C4-2B (cell line): ENCODE measurements at regions not wholly inside any gene's neighbourhood (a gene's known extent, or its start where the extent isn't known, plus 50 kb on each side); places are given as distances from the start of the nearest gene placed in this dataset.

Experiments
- H3K27ac ChIP-seq: fragments of 450-650 bp; 2 replicates; pipeline ENCODE4 v1.5.1; 2017
- CTCF ChIP-seq: fragments of 450-650 bp; conservative IDR thresholded peaks from 2 replicates; pipeline ENCODE4 v1.5.1; 2017; ENCODE audit warnings: mild to moderate bottlenecking
- ZFX ChIP-seq: fragments of 450-650 bp; IDR thresholded peaks from 2 replicates; pipeline ENCODE4 v1.6.1; 2017

DNA sequence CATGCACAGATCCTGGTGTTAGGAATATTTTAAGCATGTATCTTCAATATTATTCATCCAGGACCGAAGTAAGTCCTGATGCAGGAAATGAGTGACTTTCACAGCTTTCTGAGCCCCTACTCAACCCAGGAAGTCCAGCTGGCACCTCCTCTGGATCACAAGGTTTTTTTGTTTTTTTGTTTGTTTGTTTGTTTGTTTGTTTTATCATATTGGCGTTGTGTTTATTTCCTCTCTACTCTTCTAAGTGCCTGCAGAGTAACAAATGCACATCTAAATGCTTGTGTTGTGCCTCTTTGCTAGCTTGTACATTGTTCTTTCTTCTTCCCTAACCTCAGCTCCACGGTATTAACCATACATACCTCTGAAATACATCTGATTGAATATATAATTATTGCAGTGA, 594.3 kb upstream of the ADGRB3 start:
- no peak overlapping the region for H3K27ac ChIP-seq
- TF ChIP-seq CTCF (no peak), ZFX (no peak)

GRCh38 chr6:68040312-68040778, 594.7 kb upstream of the ADGRB3 start:
- TF ChIP-seq CTCF (no peak), ZFX (no peak)

GRCh38 chr6:68039641-68040311, 595.3 kb upstream of the ADGRB3 start:
- no peak for TF ChIP-seq CTCF
- no peak for TF ChIP-seq ZFX
- no peak overlapping the region for H3K27ac ChIP-seq

More at GRCh38 chr6:68040312-68040778, 594.7 kb upstream of the ADGRB3 start:
- H3K27ac ChIP-seq, result no peak overlapping the region

DNA sequence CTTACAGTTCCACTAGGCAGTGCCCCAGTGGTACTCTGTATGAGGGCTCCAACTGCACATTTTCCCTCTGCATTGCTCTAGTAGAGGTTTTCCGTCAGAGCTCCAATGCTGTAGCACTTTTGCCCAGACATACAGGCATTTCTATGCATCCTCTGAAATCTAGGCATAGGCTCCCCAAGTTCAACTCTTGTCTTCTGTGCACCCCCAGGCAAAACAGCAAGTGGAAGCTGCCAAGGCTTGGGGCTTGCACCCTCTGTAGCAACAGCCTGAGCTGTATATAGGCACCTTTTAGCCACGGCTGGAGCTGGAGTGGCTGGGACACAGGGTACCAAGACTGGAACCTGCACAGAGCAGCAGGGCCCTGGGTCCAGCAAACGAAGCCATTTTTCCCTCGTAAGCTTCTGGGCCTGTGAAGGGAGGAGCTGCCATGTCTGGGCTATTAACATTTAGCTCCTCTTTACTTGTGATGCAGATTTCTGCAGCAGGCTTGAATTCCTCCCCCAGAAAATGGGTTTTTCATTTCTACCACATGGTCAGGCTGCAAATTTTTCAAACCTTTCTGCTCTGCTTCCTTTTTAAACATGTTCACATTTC, 596.2 kb upstream of the ADGRB3 start:
- no peak overlapping the region for H3K27ac ChIP-seq

GRCh38 chr6:68032217-68032616, 602.9 kb upstream of the ADGRB3 start:
- no peak for TF ChIP-seq CTCF
- TF ChIP-seq ZFX, result no peak
- no peak overlapping the region for H3K27ac ChIP-seq

More for the DNA sequence above, 596.2 kb upstream of the ADGRB3 start:
- no peak for TF ChIP-seq ZFX
- TF ChIP-seq CTCF, result no peak

GRCh38 chr6:68031054-68031453, 604.0 kb upstream of the ADGRB3 start:
- H3K27ac ChIP-seq, result no peak overlapping the region
- TF ChIP-seq ZFX (no peak), CTCF (no peak)

DNA sequence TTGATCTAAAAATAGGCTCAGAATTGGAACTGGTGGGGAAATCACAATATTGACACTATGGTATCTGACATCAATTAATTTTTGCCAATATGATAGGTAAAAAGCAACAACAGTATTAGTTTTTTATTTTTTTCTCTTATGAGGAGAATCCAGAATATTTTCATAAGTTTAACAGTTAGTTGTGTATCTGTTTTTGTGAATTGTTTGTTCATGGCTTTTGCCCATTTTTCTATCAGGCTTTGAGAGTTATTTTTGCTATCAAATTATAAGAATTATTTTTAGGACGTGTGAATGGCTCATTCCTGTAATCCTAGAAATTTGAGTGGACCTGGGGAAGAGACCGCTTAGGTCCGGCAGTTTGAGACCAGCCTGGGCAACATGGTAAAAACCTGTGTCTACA, 608.6 kb upstream of the ADGRB3 start:
- H3K27ac ChIP-seq, result no peak overlapping the region
- TF ChIP-seq CTCF (no peak), ZFX (no peak)
